ENCODE measurements at regions not wholly inside any gene's neighbourhood (a gene's known extent, or its start where the extent isn't known, plus 50 kb on each side); places are given as distances from the start of the nearest gene placed in this dataset.

GRCh38 chr4:155430895-155431795 is 54.4 kb upstream of the MAP9 start:
- TF ChIP-seq GATA2 (IDR thresholded peaks at IDR 0.05; ENCODE audit: low read depth, low read length) (peak; percentile 74; the same call in 1 of the 2 replicates), GATA3 (IDR thresholded peaks at IDR 0.05; ENCODE audit: low read depth, low read length) (peak; percentile 73)
